ENCODE measurements at regions not wholly inside any gene's neighbourhood (a gene's known extent, or its start where the extent isn't known, plus 50 kb on each side); places are given as distances from the start of the nearest gene placed in this dataset.

DNA sequence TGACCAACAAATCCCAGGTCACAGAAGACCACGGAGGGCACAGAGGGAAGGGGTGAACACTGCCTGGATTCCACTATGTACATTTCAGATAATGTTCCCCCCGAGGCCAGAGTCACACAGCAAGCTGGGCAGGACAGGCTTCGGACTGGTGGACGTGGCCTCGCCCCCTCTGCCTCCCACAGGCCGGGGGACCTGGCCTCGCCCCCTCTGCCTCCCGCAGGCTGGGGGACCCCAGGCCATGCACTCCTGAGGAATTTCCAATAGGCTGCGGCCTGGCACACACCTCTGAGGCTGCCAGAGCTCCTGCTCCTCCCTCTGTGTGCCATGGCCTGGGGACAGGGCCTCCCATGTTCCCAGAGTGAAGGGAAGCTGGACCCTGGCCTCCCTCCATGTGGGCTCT, 1352.8 kb downstream of the BRD1 start:
- TF ChIP-seq ZNF585B (tag by site-specific recombination; IDR thresholded peaks at IDR 0.05) (no peak), ZNF274 (IDR thresholded peaks at IDR 0.05; ENCODE audit: low read length) (no peak), ZNF274 (tag by site-specific recombination; IDR thresholded peaks at IDR 0.05; ENCODE audit: borderline replicate concordance) (no peak), ZNF768 (tag by site-specific recombination; IDR thresholded peaks at IDR 0.05) (no peak), ZNF324 (tag by site-specific recombination; IDR thresholded peaks at IDR 0.05) (no peak), ZNF660 (tag by site-specific recombination; IDR thresholded peaks at IDR 0.05) (no peak), ZNF146 (tag by site-specific recombination; IDR thresholded peaks at IDR 0.05) (no peak), ZFP41 (tag by site-specific recombination; IDR thresholded peaks at IDR 0.05; ENCODE audit: borderline replicate concordance) (no peak), KLF1 (tag by site-specific recombination; IDR thresholded peaks at IDR 0.05) (no peak), ZNF548 (tag by site-specific recombination; IDR thresholded peaks at IDR 0.05) (no peak)
- TF ChIP-seq, protein P1, sequence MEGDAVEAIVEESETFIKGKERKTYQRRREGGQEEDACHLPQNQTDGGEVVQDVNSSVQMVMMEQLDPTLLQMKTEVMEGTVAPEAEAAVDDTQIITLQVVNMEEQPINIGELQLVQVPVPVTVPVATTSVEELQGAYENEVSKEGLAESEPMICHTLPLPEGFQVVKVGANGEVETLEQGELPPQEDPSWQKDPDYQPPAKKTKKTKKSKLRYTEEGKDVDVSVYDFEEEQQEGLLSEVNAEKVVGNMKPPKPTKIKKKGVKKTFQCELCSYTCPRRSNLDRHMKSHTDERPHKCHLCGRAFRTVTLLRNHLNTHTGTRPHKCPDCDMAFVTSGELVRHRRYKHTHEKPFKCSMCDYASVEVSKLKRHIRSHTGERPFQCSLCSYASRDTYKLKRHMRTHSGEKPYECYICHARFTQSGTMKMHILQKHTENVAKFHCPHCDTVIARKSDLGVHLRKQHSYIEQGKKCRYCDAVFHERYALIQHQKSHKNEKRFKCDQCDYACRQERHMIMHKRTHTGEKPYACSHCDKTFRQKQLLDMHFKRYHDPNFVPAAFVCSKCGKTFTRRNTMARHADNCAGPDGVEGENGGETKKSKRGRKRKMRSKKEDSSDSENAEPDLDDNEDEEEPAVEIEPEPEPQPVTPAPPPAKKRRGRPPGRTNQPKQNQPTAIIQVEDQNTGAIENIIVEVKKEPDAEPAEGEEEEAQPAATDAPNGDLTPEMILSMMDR (tag by site-specific recombination; IDR thresholded peaks at IDR 0.05) = no peak
- TF ChIP-seq, protein P2, sequence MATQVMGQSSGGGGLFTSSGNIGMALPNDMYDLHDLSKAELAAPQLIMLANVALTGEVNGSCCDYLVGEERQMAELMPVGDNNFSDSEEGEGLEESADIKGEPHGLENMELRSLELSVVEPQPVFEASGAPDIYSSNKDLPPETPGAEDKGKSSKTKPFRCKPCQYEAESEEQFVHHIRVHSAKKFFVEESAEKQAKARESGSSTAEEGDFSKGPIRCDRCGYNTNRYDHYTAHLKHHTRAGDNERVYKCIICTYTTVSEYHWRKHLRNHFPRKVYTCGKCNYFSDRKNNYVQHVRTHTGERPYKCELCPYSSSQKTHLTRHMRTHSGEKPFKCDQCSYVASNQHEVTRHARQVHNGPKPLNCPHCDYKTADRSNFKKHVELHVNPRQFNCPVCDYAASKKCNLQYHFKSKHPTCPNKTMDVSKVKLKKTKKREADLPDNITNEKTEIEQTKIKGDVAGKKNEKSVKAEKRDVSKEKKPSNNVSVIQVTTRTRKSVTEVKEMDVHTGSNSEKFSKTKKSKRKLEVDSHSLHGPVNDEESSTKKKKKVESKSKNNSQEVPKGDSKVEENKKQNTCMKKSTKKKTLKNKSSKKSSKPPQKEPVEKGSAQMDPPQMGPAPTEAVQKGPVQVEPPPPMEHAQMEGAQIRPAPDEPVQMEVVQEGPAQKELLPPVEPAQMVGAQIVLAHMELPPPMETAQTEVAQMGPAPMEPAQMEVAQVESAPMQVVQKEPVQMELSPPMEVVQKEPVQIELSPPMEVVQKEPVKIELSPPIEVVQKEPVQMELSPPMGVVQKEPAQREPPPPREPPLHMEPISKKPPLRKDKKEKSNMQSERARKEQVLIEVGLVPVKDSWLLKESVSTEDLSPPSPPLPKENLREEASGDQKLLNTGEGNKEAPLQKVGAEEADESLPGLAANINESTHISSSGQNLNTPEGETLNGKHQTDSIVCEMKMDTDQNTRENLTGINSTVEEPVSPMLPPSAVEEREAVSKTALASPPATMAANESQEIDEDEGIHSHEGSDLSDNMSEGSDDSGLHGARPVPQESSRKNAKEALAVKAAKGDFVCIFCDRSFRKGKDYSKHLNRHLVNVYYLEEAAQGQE (tag by site-specific recombination; IDR thresholded peaks at IDR 0.05) = no peak
